ENCODE measurements at regions not wholly inside any gene's neighbourhood (a gene's known extent, or its start where the extent isn't known, plus 50 kb on each side); places are given as distances from the start of the nearest gene placed in this dataset.
A peak's percentile ranks its signal among the peaks of the same experiment; 100 is the strongest.

GRCh38 chr9:89554307-89555035 is 50.3 kb upstream of the GADD45G start:
- Histone ChIP-seq H3K9me3 (no peaks in the 10 kb centered on the region), H3K4me2 (no peak overlapping the region), H3K27ac (peak overlapping the region in 1 of 2 experiments; percentile 86; a peak in 2 of 6 replicates), H3K4me1 (peaks cover 11% of the 10 kb centered on the region), H3K4me3 (no peak overlapping the region)
- no peak for ATAC-seq
- FAIRE-seq = no peak
- POLR2A ChIA-PET = no interaction called here
- DNase-seq (ENCODE audit: low read depth in 1 of 2, low spot score in 1 of 2) = no peak
- 89% methylated on average over 11 of the region's 11 CpGs for WGBS (ENCODE audit: missing lambda C conversion rate)
- TF ChIP-seq NR3C1 (IDR thresholded peaks at IDR 0.05) = no peak
- TF ChIP-seq MAX (IDR thresholded peaks at IDR 0.05) = no peak
- no peak for TF ChIP-seq ATOH8 (CRISPR knock-in tag; IDR thresholded peaks at IDR 0.05; ENCODE audit: low read depth)
- CTCF ChIA-PET = interaction anchor here (0.9 to 1.2 kb wide), 2 partner anchors 17 to 21 kb away, joined by 4 to 5 read pairs; no protein-coding TSS in a partner anchor

GRCh38 chr9:89553451-89554010 is 51.3 kb upstream of the GADD45G start:
- ATAC-seq = no peak
- Histone ChIP-seq H3K4me2 (no peak overlapping the region), H3K27ac (no peak overlapping the region), H3K9me3 (no peaks in the 10 kb centered on the region), H3K4me1 (peaks cover 11% of the 10 kb centered on the region), H3K4me3 (no peak overlapping the region)
- TF ChIP-seq BCL3 (IDR thresholded peaks at IDR 0.05) (no peak), TFCP2L1 (CRISPR knock-in tag; IDR thresholded peaks at IDR 0.05) (no peak), HOXA7 (CRISPR knock-in tag; IDR thresholded peaks at IDR 0.05) (no peak), CEBPB (IDR thresholded peaks at IDR 0.05) (no peak), EHF (CRISPR knock-in tag; IDR thresholded peaks at IDR 0.05) (no peak), NPAS2 (CRISPR knock-in tag; IDR thresholded peaks at IDR 0.05; ENCODE audit: borderline replicate concordance) (no peak), PHF8 (IDR thresholded peaks at IDR 0.05; ENCODE audit: borderline replicate concordance, low read depth) (no peak), ZSCAN20 (CRISPR knock-in tag; IDR thresholded peaks at IDR 0.05) (no peak), FOXS1 (CRISPR knock-in tag; IDR thresholded peaks at IDR 0.05) (no peak), CHD4 (IDR thresholded peaks at IDR 0.05; ENCODE audit: borderline replicate concordance) (no peak), RARB (CRISPR knock-in tag; IDR thresholded peaks at IDR 0.05) (no peak), HES2 (IDR thresholded peaks at IDR 0.05) (no peak), E2F6 (IDR thresholded peaks at IDR 0.05; ENCODE audit: borderline replicate concordance, low read depth) (no peak), ESRRA (IDR thresholded peaks at IDR 0.05; ENCODE audit: borderline replicate concordance, low read length) (no peak)
- FAIRE-seq = no peak
- ChIA-PET CTCF (interaction anchor here (1.0 to 1.5 kb wide), 2 partner anchors 45 to 235 kb away, joined by 3 to 4 read pairs; partner anchors contain the start of gene SECISBP2), POLR2A (no interaction called here)
- no peak for DNase-seq (ENCODE audit: low read depth in 1 of 2, low spot score in 1 of 2)
- 67% methylated on average over 6 of the region's 6 CpGs for whole genome bisulfite sequencing (ENCODE audit: missing lambda C conversion rate)

GRCh38 chr9:89550346-89550927 is 52.5 kb upstream of the SEMA4D start:
- FAIRE-seq = no peak
- H3K9me3 ChIP-seq = peaks cover 18% of the 10 kb centered on the region
- DNase-seq (ENCODE audit: low read depth in 1 of 2, low spot score in 1 of 2) = no peak
- 61% methylated on average over 9 of the region's 9 CpGs for WGBS (ENCODE audit: missing lambda C conversion rate)
- no peak overlapping the region for H3K27ac ChIP-seq
- no peak overlapping the region for H3K4me2 ChIP-seq
- ATAC-seq = no peak
- H3K4me3 ChIP-seq = no peak overlapping the region
- ChIA-PET CTCF (interaction anchor here (0.8 to 3.2 kb wide), 11 partner anchors 10 to 592 kb away, joined by 3 to 26 read pairs (median 4); no protein-coding TSS in a partner anchor), POLR2A (no interaction called here)
- TF ChIP-seq HES2 (IDR thresholded peaks at IDR 0.05) (no peak), CBX8 (IDR thresholded peaks at IDR 0.05) (no peak), CBX2 (IDR thresholded peaks at IDR 0.05; ENCODE audit: borderline replicate concordance, low read depth) (no peak), CHD4 (IDR thresholded peaks at IDR 0.05; ENCODE audit: borderline replicate concordance) (no peak), MAZ (IDR thresholded peaks at IDR 0.05; ENCODE audit: borderline replicate concordance, low read depth, low read length) (no peak), HDAC2 (IDR thresholded peaks at IDR 0.05) (no peak), HMGXB4 (CRISPR knock-in tag; IDR thresholded peaks at IDR 0.05; ENCODE audit: borderline replicate concordance) (no peak), RARB (CRISPR knock-in tag; IDR thresholded peaks at IDR 0.05) (no peak), SMC3 (IDR thresholded peaks at IDR 0.05) (no peak), HOXB13 (CRISPR knock-in tag; IDR thresholded peaks at IDR 0.05; ENCODE audit: low read depth) (no peak), ZC3H11A (IDR thresholded peaks at IDR 0.05) (no peak)
- peaks cover under 1% of the 10 kb centered on the region; the same call in 1 of the 3 replicates for H3K4me1 ChIP-seq
